CD8-positive, alpha-beta memory T cell (primary cell): ENCODE measurements at regions not wholly inside any gene's neighbourhood (a gene's known extent, or its start where the extent isn't known, plus 50 kb on each side); places are given as distances from the start of the nearest gene placed in this dataset.

Source experiments
- CTCF ChIA-PET: fragments of 350-600 bp; sonication (Branson Sonifier 250); formaldehyde crosslinking; loops from one replicate; lab custom pipeline; 2021; ENCODE audit warnings: antibody characterized with exemption; lab: Charles Lee
- POLR2A ChIA-PET: fragments of 350-600 bp; sonication (Branson Sonifier 250); formaldehyde crosslinking; loops from one replicate; lab custom pipeline; 2021; ENCODE audit warnings: antibody characterized with exemption; lab: Charles Lee
- DNase-seq, 5 donors: peaks; one replicate each; pipeline versions ENCODE4 v3.0.0 to v3.0.0-alpha.2; 2020 to 2022; ENCODE audit warnings: mixed read lengths in 1 of 5
- H3K27ac ChIP-seq: one replicate; pipeline ENCODE4 v1.7.0; 2013; ENCODE audit warnings: low read depth, mild to moderate bottlenecking, low read length, moderate library complexity
- H3K27me3 ChIP-seq: 2 replicates; pipeline ENCODE4 v1.7.0; 2013; ENCODE audit warnings: low read length, mild to moderate bottlenecking; ENCODE audit not compliant: insufficient read depth, poor library complexity, severe bottlenecking
- H3K36me3 ChIP-seq: 2 replicates; pipeline ENCODE4 v1.7.0; 2013; ENCODE audit warnings: mild to moderate bottlenecking, low read length, moderate library complexity; ENCODE audit not compliant: insufficient read depth
- H3K4me1 ChIP-seq: 2 replicates; pipeline ENCODE4 v1.7.0; 2013; ENCODE audit warnings: mild to moderate bottlenecking, low read length, moderate library complexity; ENCODE audit not compliant: insufficient read depth
- H3K4me3 ChIP-seq: 2 replicates; pipeline ENCODE4 v1.7.0; 2013; ENCODE audit warnings: mild to moderate bottlenecking, low read length
- H3K9me3 ChIP-seq: 2 replicates; pipeline ENCODE4 v1.7.0; 2013; ENCODE audit warnings: mild to moderate bottlenecking, low read length
- H3K27ac Mint-ChIP-seq, 8 donors: one replicate each; pipeline ENCODE4 v1.8.0; 2020 to 2021; ENCODE audit warnings: mixed read lengths in 8 of 8, mild to moderate bottlenecking in 6 of 8, inconsistent platforms in 3 of 8, moderate library complexity in 3 of 8
- H3K27me3 Mint-ChIP-seq, 2 donors: one replicate each; pipeline ENCODE4 v1.8.0; 2020 to 2021; ENCODE audit warnings: mixed read lengths in 2 of 2, mild to moderate bottlenecking in 1 of 2, moderate library complexity in 1 of 2
- H3K36me3 Mint-ChIP-seq, 3 donors: one replicate each; pipeline ENCODE4 v1.8.0; 2020 to 2021; ENCODE audit warnings: mixed read lengths in 3 of 3, inconsistent platforms in 1 of 3, mild to moderate bottlenecking in 1 of 3
- H3K4me1 Mint-ChIP-seq, 3 donors: one replicate each; pipeline ENCODE4 v1.8.0; 2020 to 2021; ENCODE audit warnings: mixed read lengths in 3 of 3, inconsistent platforms in 1 of 3, mild to moderate bottlenecking in 1 of 3
- H3K4me3 Mint-ChIP-seq, 7 donors: one replicate each; pipeline ENCODE4 v1.8.0; 2020 to 2021; ENCODE audit warnings: mixed read lengths in 7 of 7, mild to moderate bottlenecking in 6 of 7, moderate library complexity in 4 of 7, inconsistent platforms in 2 of 7
- H3K9me3 Mint-ChIP-seq, 5 donors: one replicate each; pipeline ENCODE4 v1.8.0; 2020 to 2022; ENCODE audit warnings: mixed read lengths in 5 of 5, mild to moderate bottlenecking in 3 of 5, moderate library complexity in 2 of 5, inconsistent platforms in 1 of 5

DNA sequence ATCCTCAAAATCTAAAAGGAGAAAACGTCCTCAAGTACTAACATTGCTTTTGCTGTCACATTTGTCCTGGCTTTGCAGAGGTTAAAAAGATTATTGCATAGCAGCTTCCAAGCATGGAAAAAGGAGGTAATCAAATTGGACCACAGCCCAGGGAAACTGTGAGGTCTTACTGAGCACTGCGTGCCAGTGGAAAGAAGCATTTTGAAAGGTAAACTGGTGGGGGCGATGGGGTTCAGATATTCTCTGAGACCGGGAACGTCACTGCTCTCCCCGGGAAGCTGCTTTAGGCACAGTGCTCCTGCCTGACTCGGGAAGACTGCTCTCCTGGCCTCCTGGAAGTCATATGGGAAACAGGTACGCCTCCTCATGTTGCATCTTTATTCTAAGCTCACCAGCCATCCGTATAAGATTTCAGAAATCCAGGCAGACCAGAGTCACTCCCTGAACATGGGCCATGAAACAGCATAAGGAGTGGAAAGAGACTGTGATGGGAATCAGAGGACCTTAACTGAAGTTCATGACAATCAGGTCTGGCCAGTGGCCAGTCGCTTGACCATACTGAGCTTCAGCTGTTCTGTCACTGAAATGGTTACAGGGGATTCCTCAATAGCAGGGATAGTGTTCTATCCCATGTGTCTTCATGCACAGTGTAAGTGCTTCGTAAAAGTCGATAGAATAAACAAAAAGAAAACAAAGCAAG, 284.1 kb downstream of the TRIB2 start:
- no peaks in the 10 kb centered on the region for H3K9me3 Mint-ChIP-seq
- no peak for DNase-seq
- CTCF ChIA-PET, result interaction anchor here (1.6 kb wide), 1 partner anchor 69 kb away, joined by 3 read pairs; no protein-coding TSS in a partner anchor
- no peak overlapping the region for H3K4me3 Mint-ChIP-seq
- H3K36me3 Mint-ChIP-seq, result no peaks in the 10 kb centered on the region
- Histone ChIP-seq H3K27me3 (no peaks in the 10 kb centered on the region), H3K36me3 (no peaks in the 10 kb centered on the region), H3K27ac (no peak overlapping the region), H3K4me3 (no peak overlapping the region), H3K4me1 (no peaks in the 10 kb centered on the region), H3K9me3 (no peaks in the 10 kb centered on the region)
- H3K27me3 Mint-ChIP-seq, result peaks cover 0 to 1% of the 10 kb centered on the region in 2 donors
- POLR2A ChIA-PET, result no interaction called here
- peaks cover 2 to 8% (median 6%) of the 10 kb centered on the region in 3 donors for H3K4me1 Mint-ChIP-seq
- no peak overlapping the region for H3K27ac Mint-ChIP-seq

- H3K27ac Mint-ChIP-seq, result no peak overlapping the region
- no peaks in the 10 kb centered on the region for H3K36me3 Mint-ChIP-seq
- ChIA-PET CTCF (no interaction called here), POLR2A (no interaction called here)
- no peaks in the 10 kb centered on the region for H3K36me3 ChIP-seq
- H3K27me3 Mint-ChIP-seq, result peaks cover 0 to 1% of the 10 kb centered on the region in 2 donors
- no peaks in the 10 kb centered on the region for H3K4me1 ChIP-seq
- H3K9me3 ChIP-seq, result no peaks in the 10 kb centered on the region
- H3K4me3 Mint-ChIP-seq, result no peak overlapping the region
- no peak overlapping the region for H3K4me3 ChIP-seq
- no peak for DNase-seq
- no peaks in the 10 kb centered on the region for H3K9me3 Mint-ChIP-seq
- no peak overlapping the region for H3K27ac ChIP-seq
- H3K4me1 Mint-ChIP-seq, result peaks cover 2 to 8% (median 6%) of the 10 kb centered on the region in 3 donors
- no peaks in the 10 kb centered on the region for H3K27me3 ChIP-seq
Observed at GRCh38 chr2:13001408-13001807, 284.7 kb downstream of the TRIB2 start.

DNA sequence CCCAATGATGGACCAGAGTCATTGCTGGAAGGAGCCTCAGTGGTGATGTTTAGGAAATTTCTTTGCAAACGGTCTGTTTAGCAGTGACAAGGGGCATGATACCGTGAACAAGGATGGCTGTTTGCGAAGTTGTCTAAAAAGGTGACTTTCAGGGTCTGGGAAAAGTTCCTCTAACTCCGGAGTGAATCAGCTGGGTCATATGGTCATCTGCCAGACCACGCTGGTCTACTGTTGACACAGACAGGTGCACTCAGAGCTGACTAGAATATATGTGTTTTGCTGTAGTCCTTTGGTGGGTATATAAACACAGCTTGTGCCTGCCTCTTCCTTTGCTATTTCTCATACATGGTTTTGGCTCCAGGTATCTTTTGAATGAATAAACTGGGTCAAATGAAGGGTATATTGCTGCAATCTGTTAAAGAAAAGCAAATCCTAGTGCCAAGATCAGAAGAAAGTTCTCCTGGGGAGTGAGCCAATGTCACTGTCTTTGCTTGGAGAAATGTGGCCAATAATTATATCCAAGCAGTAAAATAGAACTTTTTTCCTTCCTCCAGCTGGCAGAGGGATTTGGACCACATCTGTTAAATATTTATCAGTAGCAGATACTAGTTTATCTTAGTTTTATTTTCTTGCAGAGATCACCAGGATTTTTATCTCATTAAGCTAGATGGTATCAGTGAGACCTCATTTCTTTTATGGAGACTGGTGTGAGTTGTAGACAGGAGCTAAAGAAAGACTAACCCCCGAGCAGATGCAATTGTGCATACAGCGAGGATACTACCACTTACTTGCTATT, 286.0 kb downstream of the TRIB2 start:
- no peaks in the 10 kb centered on the region for H3K9me3 ChIP-seq
- no peaks in the 10 kb centered on the region for H3K4me1 ChIP-seq
- CTCF ChIA-PET, result interaction anchor here (1.1 kb wide), 1 partner anchor 1139 kb away, joined by 3 read pairs; no protein-coding TSS in a partner anchor
- H3K27ac Mint-ChIP-seq, result no peak overlapping the region
- POLR2A ChIA-PET, result no interaction called here
- no peaks in the 10 kb centered on the region for H3K36me3 Mint-ChIP-seq
- H3K27me3 Mint-ChIP-seq, result peaks cover 0 to 4% of the 10 kb centered on the region in 2 donors
- H3K4me1 Mint-ChIP-seq, result peaks cover 4 to 11% (median 10%) of the 10 kb centered on the region in 3 donors
- no peak for DNase-seq
- H3K4me3 Mint-ChIP-seq, result no peak overlapping the region
- no peaks in the 10 kb centered on the region for H3K36me3 ChIP-seq
- no peaks in the 10 kb centered on the region for H3K27me3 ChIP-seq
- no peaks in the 10 kb centered on the region for H3K9me3 Mint-ChIP-seq
- no peak overlapping the region for H3K27ac ChIP-seq
- H3K4me3 ChIP-seq, result no peak overlapping the region

GRCh38 chr2:13003500-13003899, 286.8 kb downstream of the TRIB2 start:
- H3K27me3 Mint-ChIP-seq, result peaks cover 0 to 5% of the 10 kb centered on the region in 2 donors
- no peak overlapping the region for H3K27ac Mint-ChIP-seq
- no peak for DNase-seq
- POLR2A ChIA-PET, result no interaction called here
- Histone ChIP-seq H3K27ac (no peak overlapping the region), H3K9me3 (no peaks in the 10 kb centered on the region), H3K4me1 (no peaks in the 10 kb centered on the region), H3K36me3 (no peaks in the 10 kb centered on the region), H3K4me3 (no peak overlapping the region), H3K27me3 (no peaks in the 10 kb centered on the region)
- H3K36me3 Mint-ChIP-seq, result no peaks in the 10 kb centered on the region
- H3K9me3 Mint-ChIP-seq, result no peaks in the 10 kb centered on the region
- H3K4me3 Mint-ChIP-seq, result no peak overlapping the region
- CTCF ChIA-PET, result interaction anchor here (1.1 kb wide), 1 partner anchor 1140 kb away, joined by 3 read pairs; no protein-coding TSS in a partner anchor
- peaks cover 4 to 11% (median 10%) of the 10 kb centered on the region in 3 donors for H3K4me1 Mint-ChIP-seq

DNA sequence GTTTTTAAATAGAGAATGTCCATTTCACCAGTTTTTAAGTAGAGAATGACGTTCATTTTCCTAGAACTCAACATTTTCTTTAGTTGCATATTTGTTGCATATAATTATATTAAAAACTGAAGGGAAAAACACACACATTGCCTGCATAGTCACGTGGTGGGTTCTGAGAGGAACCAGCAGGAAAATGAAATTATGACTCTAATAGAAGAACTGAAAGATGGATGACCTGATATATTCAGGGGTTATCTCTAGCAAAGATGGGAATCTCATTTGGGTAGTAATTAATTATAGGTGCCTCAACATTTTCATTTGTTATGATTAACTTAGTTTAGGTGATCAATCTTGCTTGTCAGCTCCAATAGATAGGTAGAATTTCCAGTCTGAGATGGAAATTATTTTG, 288.3 kb downstream of the TRIB2 start:
- no peaks in the 10 kb centered on the region for H3K27me3 ChIP-seq
- Mint-ChIP-seq H3K4me3 (no peak overlapping the region), H3K27me3 (peaks cover 0 to 5% of the 10 kb centered on the region in 2 donors), H3K9me3 (no peaks in the 10 kb centered on the region), H3K36me3 (no peaks in the 10 kb centered on the region), H3K4me1 (peaks cover 4 to 11% (median 10%) of the 10 kb centered on the region in 3 donors), H3K27ac (no peak overlapping the region)
- no peak overlapping the region for H3K4me3 ChIP-seq
- no peaks in the 10 kb centered on the region for H3K9me3 ChIP-seq
- H3K27ac ChIP-seq, result no peak overlapping the region
- H3K36me3 ChIP-seq, result no peaks in the 10 kb centered on the region
- POLR2A ChIA-PET, result no interaction called here
- no peaks in the 10 kb centered on the region for H3K4me1 ChIP-seq
- no peak for DNase-seq
- CTCF ChIA-PET, result interaction anchor here (3.3 kb wide), 1 partner anchor 288 kb away, joined by 35 read pairs; the partner anchor contains the start of gene TRIB2

GRCh38 chr2:13005761-13006335, 289.1 kb downstream of the TRIB2 start:
- Mint-ChIP-seq H3K4me3 (no peak overlapping the region), H3K27me3 (peaks cover 0 to 8% of the 10 kb centered on the region in 2 donors), H3K9me3 (no peaks in the 10 kb centered on the region), H3K4me1 (peaks cover 4 to 11% (median 10%) of the 10 kb centered on the region in 3 donors), H3K36me3 (no peaks in the 10 kb centered on the region), H3K27ac (no peak overlapping the region)
- Histone ChIP-seq H3K4me1 (no peaks in the 10 kb centered on the region), H3K27me3 (no peaks in the 10 kb centered on the region), H3K9me3 (no peaks in the 10 kb centered on the region), H3K27ac (no peak overlapping the region), H3K36me3 (no peaks in the 10 kb centered on the region), H3K4me3 (no peak overlapping the region)
- ChIA-PET POLR2A (no interaction called here), CTCF (interaction anchor here (1.1 to 3.3 kb wide), 14 partner anchors 9 to 1354 kb away, joined by 3 to 35 read pairs (median 8); partner anchors contain the start of gene TRIB2)
- DNase-seq, result no peak

DNA sequence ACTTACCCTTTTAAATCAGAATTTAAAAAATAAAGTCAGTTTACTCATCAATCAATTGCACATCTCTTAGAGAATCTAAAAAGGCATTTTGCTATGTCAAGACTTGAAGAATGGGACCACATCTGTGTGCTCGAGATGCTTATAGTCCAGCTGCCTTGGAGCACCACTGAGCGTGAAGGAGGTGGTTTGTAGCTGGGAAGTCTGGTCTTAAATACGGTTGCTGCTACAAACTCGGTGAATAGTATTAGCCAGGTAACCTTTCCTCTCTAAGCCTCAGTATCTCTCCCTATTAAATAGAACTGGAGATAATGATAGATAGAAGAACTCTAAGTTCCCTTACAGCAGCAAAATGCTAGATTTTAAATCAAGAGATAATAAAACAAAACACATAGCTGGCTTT, 289.7 kb downstream of the TRIB2 start:
- no peaks in the 10 kb centered on the region for H3K36me3 Mint-ChIP-seq
- H3K4me1 ChIP-seq, result no peaks in the 10 kb centered on the region
- H3K4me1 Mint-ChIP-seq, result peaks cover 4 to 10% (median 9%) of the 10 kb centered on the region in 3 donors
- peaks cover 0 to 8% of the 10 kb centered on the region in 2 donors for H3K27me3 Mint-ChIP-seq
- no peaks in the 10 kb centered on the region for H3K36me3 ChIP-seq
- ChIA-PET POLR2A (no interaction called here), CTCF (interaction anchor here (0.6 to 3.3 kb wide), 28 partner anchors 10 to 1533 kb away, joined by 3 to 35 read pairs (median 6); partner anchors contain the start of gene TRIB2)
- no peak for DNase-seq
- no peaks in the 10 kb centered on the region for H3K27me3 ChIP-seq
- H3K9me3 ChIP-seq, result no peaks in the 10 kb centered on the region
- no peaks in the 10 kb centered on the region for H3K9me3 Mint-ChIP-seq
- H3K27ac Mint-ChIP-seq, result no peak overlapping the region
- H3K4me3 ChIP-seq, result no peak overlapping the region
- H3K4me3 Mint-ChIP-seq, result no peak overlapping the region
- no peak overlapping the region for H3K27ac ChIP-seq
